ENCODE measurements at regions not wholly inside any gene's neighbourhood (a gene's known extent, or its start where the extent isn't known, plus 50 kb on each side); places are given as distances from the start of the nearest gene placed in this dataset.

GRCh38 chr6:106752641-106753040 lies 123.3 kb downstream of the QRSL1 start:
- Histone ChIP-seq H3K9me3 (ENCODE audit: control insufficient read depth, low read depth, low read length) (no peaks in the 10 kb centered on the region), H3K23me2 (ENCODE audit: insufficient read length, low read depth, low read length, poor library complexity, severe bottlenecking) (no peaks in the 10 kb centered on the region), H2BK20ac (ENCODE audit: low read depth, low read length, poor library complexity, severe bottlenecking) (no peak overlapping the region), H3K4me2 (ENCODE audit: insufficient read depth, insufficient read length, low read length) (no peak overlapping the region), H3K4me1 (ENCODE audit: insufficient read depth, low read length) (peaks cover 12% of the 10 kb centered on the region), H4K8ac (replicated peaks; ENCODE audit: insufficient read length, low read depth, low read length) (no peak overlapping the region), H4K5ac (ENCODE audit: insufficient read length, low read depth, low read length) (no peak overlapping the region), H4K20me1 (ENCODE audit: control insufficient read depth, insufficient read depth, insufficient read length) (no peaks in the 10 kb centered on the region), H3K9ac (ENCODE audit: extremely low read depth, insufficient read length, low read length) (no peak overlapping the region), H3K79me1 (ENCODE audit: insufficient read depth, low read depth, low read length, poor library complexity, severe bottlenecking) (no peaks in the 10 kb centered on the region), H3K18ac (ENCODE audit: insufficient read length, low read depth, low read length) (no peak overlapping the region), H2AFZ (ENCODE audit: low read length) (no peak overlapping the region), H4K91ac (ENCODE audit: insufficient read length, low read depth, low read length) (no peak overlapping the region), H3K4ac (ENCODE audit: low read depth, low read length) (no peak overlapping the region), H2AK5ac (ENCODE audit: insufficient read length, low read length) (no peak overlapping the region), H2BK12ac (ENCODE audit: insufficient read length, low read depth, low read length) (no peak overlapping the region), H3T11ph (ENCODE audit: low read length) (no peak overlapping the region), H3K27me3 (ENCODE audit: insufficient read depth, low read length) (no peaks in the 10 kb centered on the region), H3K14ac (ENCODE audit: insufficient read depth, low read length) (no peak overlapping the region), H3K56ac (ENCODE audit: insufficient read length, low read depth, low read length) (no peak overlapping the region), H2BK120ac (ENCODE audit: low read depth, low read length, poor library complexity, severe bottlenecking) (no peak overlapping the region), H3K27ac (ENCODE audit: insufficient read length, low read depth, low read length) (no peak overlapping the region), H3K79me2 (ENCODE audit: insufficient read depth, low read length) (no peaks in the 10 kb centered on the region), H2BK15ac (ENCODE audit: low read depth, low read length) (no peak overlapping the region), H2BK5ac (ENCODE audit: insufficient read length, low read length) (no peak overlapping the region), H3K23ac (ENCODE audit: insufficient read length, low read depth, low read length) (no peak overlapping the region)
- H3K9me3 Mint-ChIP-seq, result no peaks in the 10 kb centered on the region
- no peaks in the 10 kb centered on the region; the same call in 1 of the 2 replicates for H3K27me3 Mint-ChIP-seq (ENCODE audit: low read depth)
- H3K4me1 Mint-ChIP-seq, result peaks cover 51 to 63% of the 10 kb centered on the region in 2 experiments
- no peak for TF ChIP-seq CTCF (conservative IDR thresholded peaks at IDR 0.05)
- H3K36me3 Mint-ChIP-seq (ENCODE audit: insufficient read depth in 1 of 3, low read depth in 3 of 3), result 0 out of 7 replicates have a peak, but pooled peaks cover 0 to 2% (median 0%) of the 10 kb centered on the region in 3 experiments
- no peak overlapping the region for H3K4me3 Mint-ChIP-seq
- H3K27ac Mint-ChIP-seq, result no peak overlapping the region
- no CpG with 5 or more reads among the region's 4 CpGs for WGBS (ENCODE audit: extremely low coverage, insufficient read length, low lambda C conversion rate)
- DNase-seq, result no peak

Measured in H9 (cell line).